K562 (cell line): ENCODE measurements at regions not wholly inside any gene's neighbourhood (a gene's known extent, or its start where the extent isn't known, plus 50 kb on each side); places are given as distances from the start of the nearest gene placed in this dataset.

Experiments
- FOXM1 ChIP-seq, 2 experiments: fragments of 450-650 bp in 1 of 2; sonication (generic) in 1 of 2; formaldehyde crosslinking in 1 of 2; IDR thresholded peaks; 2 replicates each; pipeline versions ENCODE4 v1.6.1 to v1.9.0; 2017 to 2022; ENCODE audit warnings: low read depth in 2 of 2, mild to moderate bottlenecking in 2 of 2, missing genetic modification reagents in 1 of 2, moderate library complexity in 1 of 2
- KDM5B ChIP-seq: fragments of 200-600 bp; sonication (generic); IDR thresholded peaks from 2 replicates; pipeline ENCODE4 v1.6.1; 2012; ENCODE audit warnings: low read depth, mild to moderate bottlenecking, moderate library complexity, low read length, control low read depth, inconsistent platforms; ENCODE audit not compliant: insufficient replicate concordance
- MLX ChIP-seq, 2 experiments: fragments of 450-650 bp in 1 of 2; sonication (generic) in 1 of 2; formaldehyde crosslinking; conservative IDR thresholded peaks; 2 replicates each; pipeline versions ENCODE4 v1.4.0 to v1.8.1; 2020 to 2022; ENCODE audit warnings: mild to moderate bottlenecking in 1 of 2, missing genetic modification reagents in 1 of 2
- MYBL2 ChIP-seq, 2 experiments: fragments of 450-650 bp in 1 of 2; sonication (generic) in 1 of 2; formaldehyde crosslinking in 1 of 2; IDR thresholded peaks; 2 replicates each; pipeline versions ENCODE4 v1.6.1 to v1.8.1; 2017 to 2022; ENCODE audit warnings: borderline replicate concordance in 1 of 2, inconsistent platforms in 1 of 2, low read depth in 1 of 2, mild to moderate bottlenecking in 1 of 2, missing genetic modification reagents in 1 of 2, moderate library complexity in 1 of 2
- NFRKB ChIP-seq: fragments of 450-650 bp; IDR thresholded peaks from 2 replicates; pipeline ENCODE4 v1.6.1; 2016; ENCODE audit warnings: low read depth
- RNF219 ChIP-seq: fragments of 250-450 bp; sonication (Bioruptor Pico); IDR thresholded peaks from 2 replicates; pipeline ENCODE4 v1.5.0; 2022; ENCODE audit warnings: mild to moderate bottlenecking
- SIN3A ChIP-seq, 2 experiments: fragments of 150-350 bp in 1 of 2; IDR thresholded peaks; 2 replicates each; pipeline ENCODE4 v1.6.1; 2011 to 2016; ENCODE audit warnings: borderline replicate concordance in 2 of 2, low read depth in 2 of 2, low read length in 2 of 2, mild to moderate bottlenecking in 2 of 2, moderate library complexity in 2 of 2; ENCODE audit not compliant: control insufficient read depth in 1 of 2
- SMAD2 ChIP-seq: fragments of 150-350 bp; IDR thresholded peaks from 2 replicates; pipeline ENCODE4 v1.6.1; 2014; ENCODE audit warnings: low read depth, mild to moderate bottlenecking, low read length
- TFAM ChIP-seq: fragments of 250-450 bp; sonication (Bioruptor Pico); conservative IDR thresholded peaks from 2 replicates; pipeline ENCODE4 v1.5.0; 2021; ENCODE audit warnings: mild to moderate bottlenecking, moderate library complexity
- TRIM25 ChIP-seq: fragments of 450-650 bp; IDR thresholded peaks from 2 replicates; pipeline ENCODE4 v1.7.0; 2016; ENCODE audit warnings: borderline replicate concordance
- TSC22D4 ChIP-seq: fragments of 450-650 bp; IDR thresholded peaks from 2 replicates; pipeline ENCODE4 v1.6.1; 2016; ENCODE audit warnings: missing genetic modification characterization, missing biosample characterization, control low read depth
- U2AF2 ChIP-seq: fragments of 200-400 bp; formaldehyde crosslinking; optimal IDR thresholded peaks from 2 replicates; pipeline ENCODE3; 2017; ENCODE audit warnings: low read depth, mild to moderate bottlenecking, low read length
- ZBTB5 ChIP-seq: fragments of 450-650 bp; IDR thresholded peaks from 2 replicates; pipeline ENCODE4 v1.6.1; 2017; ENCODE audit warnings: antibody characterized with exemption
- ZBTB8A ChIP-seq: fragments of 450-650 bp; IDR thresholded peaks from 2 replicates; pipeline ENCODE4 v1.6.1; 2018; ENCODE audit warnings: mild to moderate bottlenecking, moderate library complexity; ENCODE audit not compliant: partially characterized antibody
- ZKSCAN8 ChIP-seq: fragments of 200-800 bp; sonication (Bioruptor generic); IDR thresholded peaks from 2 replicates; pipeline ENCODE4 v1.6.1; 2016; ENCODE audit warnings: missing genetic modification characterization, missing compliant biosample characterization
- ZNF124 ChIP-seq: sonication (generic); formaldehyde crosslinking; IDR thresholded peaks from 2 replicates; pipeline ENCODE4 v1.8.1; 2022; ENCODE audit warnings: missing genetic modification reagents
- ZNF444 ChIP-seq: fragments of 250-450 bp; sonication (Bioruptor Pico); IDR thresholded peaks from 2 replicates; pipeline ENCODE4 v1.4.0; 2020; ENCODE audit warnings: mild to moderate bottlenecking, moderate library complexity
- ZNF561 ChIP-seq: fragments of 450-650 bp; formaldehyde crosslinking; conservative IDR thresholded peaks from 2 replicates; pipeline ENCODE4 v1.4.0; 2020; ENCODE audit warnings: mild to moderate bottlenecking, moderate library complexity
- ZNF644 ChIP-seq: fragments of 200-800 bp; sonication (Bioruptor generic); IDR thresholded peaks from 2 replicates; pipeline ENCODE4 v1.6.1; 2016; ENCODE audit warnings: low read depth, missing genetic modification characterization, missing compliant biosample characterization
- ZNF695 ChIP-seq: fragments of 450-650 bp; formaldehyde crosslinking; IDR thresholded peaks from 2 replicates; pipeline ENCODE4 v1.4.0; 2020; ENCODE audit warnings: mild to moderate bottlenecking, moderate library complexity
- ZNF780A ChIP-seq: fragments of 250-450 bp; sonication (Bioruptor Pico); IDR thresholded peaks from 2 replicates; pipeline ENCODE4 v1.5.0; 2021; ENCODE audit warnings: mild to moderate bottlenecking

GRCh38 chr13:50123862-50124535, 108.8 kb downstream of the KCNRG start (continued):
- no peak for TF ChIP-seq MLX (CRISPR knock-in tag; conservative IDR thresholded peaks at IDR 0.05)
- no peak for TF ChIP-seq TSC22D4 (tag)
- TF ChIP-seq SIN3A (IDR thresholded peaks at IDR 0.05; ENCODE audit: borderline replicate concordance in 2 of 2, control insufficient read depth in 1 of 2, low read depth in 2 of 2, low read length in 2 of 2), result no peak; a peak in 1 of 4 replicates
- no peak for TF ChIP-seq ZKSCAN8 (CRISPR knock-in tag)
- 0 out of 2 replicates have a peak, but pooled peaks have one; percentile 41 for TF ChIP-seq NFRKB
- TF ChIP-seq MYBL2 (IDR thresholded peaks at IDR 0.05; ENCODE audit: low read depth), result no peak
- TF ChIP-seq MYBL2 (CRISPR knock-in tag; IDR thresholded peaks at IDR 0.05; ENCODE audit: borderline replicate concordance), result no peak
- TF ChIP-seq TRIM25, result no peak
- no peak for TF ChIP-seq FOXM1 (IDR thresholded peaks at IDR 0.05; ENCODE audit: low read depth)
- TF ChIP-seq FOXM1 (CRISPR knock-in tag; IDR thresholded peaks at IDR 0.05; ENCODE audit: low read depth), result no peak
- TF ChIP-seq TFAM (CRISPR knock-in tag), result no peak
- no peak for TF ChIP-seq ZNF444
- no peak for TF ChIP-seq SMAD2
- no peak for TF ChIP-seq KDM5B
- TF ChIP-seq ZNF644 (tag), result no peak; the same call in 1 of the 2 replicates
- TF ChIP-seq ZNF561 (CRISPR knock-in tag), result no peak
- TF ChIP-seq ZNF124 (CRISPR knock-in tag), result no peak
- no peak for TF ChIP-seq U2AF2
- TF ChIP-seq ZNF695 (CRISPR knock-in tag), result no peak
- TF ChIP-seq ZBTB8A, result no peak
- no peak for TF ChIP-seq ZNF780A
- TF ChIP-seq RNF219 (CRISPR knock-in tag), result no peak
- no peak for TF ChIP-seq ZBTB5
